ENCODE measurements at regions not wholly inside any gene's neighbourhood (a gene's known extent, or its start where the extent isn't known, plus 50 kb on each side); places are given as distances from the start of the nearest gene placed in this dataset.

- no peak overlapping the region for H3K4me3 ChIP-seq (ENCODE audit: low read depth, low read length, poor library complexity, severe bottlenecking)
- H3K4me1 ChIP-seq (ENCODE audit: insufficient read depth, low read length, poor library complexity, severe bottlenecking), result no peaks in the 10 kb centered on the region
- no TSS peak for BruUV-seq (replicated peaks)
- intact Hi-C loops (cut with micrococcal nuclease; ENCODE audit: unreplicated experiment), result no loop called here
- ChIA-PET CTCF (no interaction called here), POLR2A (ENCODE audit: low non-redundant PET) (no interaction called here)
- H3K36me3 ChIP-seq (ENCODE audit: insufficient read depth, low read length, poor library complexity, severe bottlenecking), result no peaks in the 10 kb centered on the region
- H3K27me3 ChIP-seq (replicated peaks; ENCODE audit: insufficient read depth, low read depth, low read length, poor library complexity), result no peaks in the 10 kb centered on the region
- no peak overlapping the region for H3K27ac ChIP-seq (ENCODE audit: low read depth, low read length, poor library complexity, severe bottlenecking)
- H3K9me3 ChIP-seq (ENCODE audit: low read depth, low read length, poor library complexity, severe bottlenecking), result no peaks in the 10 kb centered on the region
- no peak for DNase-seq (ENCODE audit: low spot score)
- TF ChIP-seq EZH2 (IDR thresholded peaks at IDR 0.05; ENCODE audit: borderline replicate concordance, low read depth, low read length, poor library complexity, severe bottlenecking), result no peak
Measured at GRCh38 chr18:79620576-79621165, 58.9 kb upstream of the CTDP1 start.

GRCh38 chr18:79621501-79621900, 58.1 kb upstream of the CTDP1 start:
- BruUV-seq (replicated peaks), result no TSS peak
- no peaks in the 10 kb centered on the region for H3K27me3 ChIP-seq (replicated peaks; ENCODE audit: insufficient read depth, low read depth, low read length, poor library complexity)
- TF ChIP-seq CTCF (conservative IDR thresholded peaks at IDR 0.05; ENCODE audit: low read depth, low read length), result no peak
- TF ChIP-seq EZH2 (IDR thresholded peaks at IDR 0.05; ENCODE audit: borderline replicate concordance, low read depth, low read length, poor library complexity, severe bottlenecking), result no peak
- CTCF ChIA-PET, result no interaction called here
- H3K36me3 ChIP-seq (ENCODE audit: insufficient read depth, low read length, poor library complexity, severe bottlenecking), result no peaks in the 10 kb centered on the region
- no peaks in the 10 kb centered on the region for H3K9me3 ChIP-seq (ENCODE audit: low read depth, low read length, poor library complexity, severe bottlenecking)
- POLR2A ChIA-PET (ENCODE audit: low non-redundant PET), result no interaction called here
- no peak overlapping the region for H3K27ac ChIP-seq (ENCODE audit: low read depth, low read length, poor library complexity, severe bottlenecking)
- H3K4me3 ChIP-seq (ENCODE audit: low read depth, low read length, poor library complexity, severe bottlenecking), result no peak overlapping the region
- H3K4me1 ChIP-seq (ENCODE audit: insufficient read depth, low read length, poor library complexity, severe bottlenecking), result no peaks in the 10 kb centered on the region
- intact Hi-C loops (cut with micrococcal nuclease; ENCODE audit: unreplicated experiment), result no loop called here
- DNase-seq (ENCODE audit: low spot score), result no peak

GRCh38 chr18:79622004-79622403, 57.6 kb upstream of the CTDP1 start:
- no peaks in the 10 kb centered on the region for H3K4me1 ChIP-seq (ENCODE audit: insufficient read depth, low read length, poor library complexity, severe bottlenecking)
- intact Hi-C loops (cut with micrococcal nuclease; ENCODE audit: unreplicated experiment), result no loop called here
- no peaks in the 10 kb centered on the region for H3K36me3 ChIP-seq (ENCODE audit: insufficient read depth, low read length, poor library complexity, severe bottlenecking)
- ChIA-PET CTCF (no interaction called here), POLR2A (ENCODE audit: low non-redundant PET) (interaction anchor here (1.0 kb wide), 1 partner anchor 19 kb away, joined by 4 read pairs; no protein-coding TSS in a partner anchor)
- H3K9me3 ChIP-seq (ENCODE audit: low read depth, low read length, poor library complexity, severe bottlenecking), result no peaks in the 10 kb centered on the region
- BruUV-seq (replicated peaks), result no TSS peak
- H3K27ac ChIP-seq (ENCODE audit: low read depth, low read length, poor library complexity, severe bottlenecking), result no peak overlapping the region
- no peak for DNase-seq (ENCODE audit: low spot score)
- TF ChIP-seq CTCF (conservative IDR thresholded peaks at IDR 0.05; ENCODE audit: low read depth, low read length), result no peak
- TF ChIP-seq EZH2 (IDR thresholded peaks at IDR 0.05; ENCODE audit: borderline replicate concordance, low read depth, low read length, poor library complexity, severe bottlenecking), result no peak
- no peak overlapping the region for H3K4me3 ChIP-seq (ENCODE audit: low read depth, low read length, poor library complexity, severe bottlenecking)
- no peaks in the 10 kb centered on the region for H3K27me3 ChIP-seq (replicated peaks; ENCODE audit: insufficient read depth, low read depth, low read length, poor library complexity)
